ENCODE measurements at regions not wholly inside any gene's neighbourhood (a gene's known extent, or its start where the extent isn't known, plus 50 kb on each side); places are given as distances from the start of the nearest gene placed in this dataset.

DNA sequence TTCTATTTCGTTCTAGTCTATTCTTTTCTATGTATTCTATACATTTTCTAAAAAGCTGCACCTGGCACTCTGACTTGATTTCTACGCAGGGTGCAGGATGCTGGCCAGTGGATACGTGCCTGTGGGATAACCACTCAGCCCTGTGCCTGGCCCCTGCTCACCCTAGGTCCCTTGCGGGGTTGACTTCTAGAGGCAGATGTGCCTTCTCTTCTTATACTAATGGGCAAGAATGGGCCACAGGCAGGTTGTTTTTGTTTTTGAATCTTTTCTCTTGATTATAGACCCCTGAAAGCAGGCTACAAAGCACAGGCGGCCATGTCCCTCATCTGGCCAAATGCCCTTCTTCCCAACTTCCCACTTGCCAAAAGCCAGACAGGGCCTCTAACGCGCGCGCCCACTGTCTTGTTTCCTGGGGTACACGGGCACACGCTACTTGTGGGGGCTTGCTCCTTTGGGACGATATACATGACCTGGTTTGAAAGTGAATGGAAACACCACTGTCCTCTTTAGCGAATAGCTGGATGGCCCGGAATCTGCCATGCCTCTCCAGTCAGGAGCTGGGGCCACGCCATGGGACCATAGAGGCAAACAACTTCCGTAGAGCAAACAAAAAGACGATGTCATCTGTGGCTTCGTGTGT lies 162.7 kb upstream of the IRX2 start:
- Histone ChIP-seq H3K4me1 (no peaks in the 10 kb centered on the region), H3K36me3 (no peaks in the 10 kb centered on the region), H3K9me3 (no peaks in the 10 kb centered on the region), H3K27ac (no peak overlapping the region), H3K4me3 (replicated peaks in 1 of 3) (no peak overlapping the region), H3K27me3 (no peaks in the 10 kb centered on the region)
- intact Hi-C loops (cut with DNase I), result no loop called here
- TF ChIP-seq POLR2A (IDR thresholded peaks at IDR 0.05) (no peak), CTCF (IDR thresholded peaks at IDR 0.05) (no peak)
- 86 to 87% methylated on average over 18 of the region's 18 CpGs for WGBS, 2 donors
- no peak for DNase-seq

DNA sequence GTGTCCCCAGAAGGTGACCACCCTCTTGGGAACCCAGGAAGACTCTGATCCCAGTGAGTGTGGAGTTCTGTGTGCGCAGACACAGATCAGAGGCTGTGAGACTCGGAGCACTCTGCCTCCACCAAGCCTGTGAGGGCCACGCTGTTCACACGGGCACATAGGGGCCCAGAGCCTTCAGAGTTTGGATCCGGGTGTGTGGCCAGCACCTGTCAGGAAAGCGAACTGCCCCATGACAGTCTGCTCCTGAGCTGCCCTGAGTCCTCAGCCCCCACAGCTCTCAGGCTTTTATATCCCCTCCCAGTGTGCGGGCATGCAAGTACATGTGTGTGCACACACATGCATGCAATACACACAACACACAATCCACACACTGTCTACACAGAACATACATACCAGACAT lies 161.8 kb upstream of the IRX2 start:
- Histone ChIP-seq H3K9me3 (no peaks in the 10 kb centered on the region), H3K27me3 (no peaks in the 10 kb centered on the region), H3K27ac (no peak overlapping the region), H3K36me3 (no peaks in the 10 kb centered on the region), H3K4me3 (replicated peaks in 1 of 3) (no peak overlapping the region), H3K4me1 (no peaks in the 10 kb centered on the region)
- intact Hi-C loops (cut with DNase I), result no loop called here
- no peak for TF ChIP-seq CTCF (IDR thresholded peaks at IDR 0.05)
- TF ChIP-seq POLR2A (IDR thresholded peaks at IDR 0.05), result no peak
- 90 to 96% methylated on average over 7 of the region's 7 CpGs for WGBS, 2 donors
- no peak for DNase-seq

GRCh38 chr5:2912741-2913140 lies 161.3 kb upstream of the IRX2 start:
- TF ChIP-seq CTCF (IDR thresholded peaks at IDR 0.05) (no peak), POLR2A (IDR thresholded peaks at IDR 0.05) (no peak)
- Histone ChIP-seq H3K36me3 (no peaks in the 10 kb centered on the region), H3K9me3 (no peaks in the 10 kb centered on the region), H3K27ac (no peak overlapping the region), H3K27me3 (no peaks in the 10 kb centered on the region), H3K4me1 (no peaks in the 10 kb centered on the region), H3K4me3 (replicated peaks in 1 of 3) (no peak overlapping the region)
- intact Hi-C loops (cut with DNase I), result no loop called here
- 90 to 91% methylated on average over 13 of the region's 13 CpGs for WGBS, 2 donors
- no peak for DNase-seq

DNA sequence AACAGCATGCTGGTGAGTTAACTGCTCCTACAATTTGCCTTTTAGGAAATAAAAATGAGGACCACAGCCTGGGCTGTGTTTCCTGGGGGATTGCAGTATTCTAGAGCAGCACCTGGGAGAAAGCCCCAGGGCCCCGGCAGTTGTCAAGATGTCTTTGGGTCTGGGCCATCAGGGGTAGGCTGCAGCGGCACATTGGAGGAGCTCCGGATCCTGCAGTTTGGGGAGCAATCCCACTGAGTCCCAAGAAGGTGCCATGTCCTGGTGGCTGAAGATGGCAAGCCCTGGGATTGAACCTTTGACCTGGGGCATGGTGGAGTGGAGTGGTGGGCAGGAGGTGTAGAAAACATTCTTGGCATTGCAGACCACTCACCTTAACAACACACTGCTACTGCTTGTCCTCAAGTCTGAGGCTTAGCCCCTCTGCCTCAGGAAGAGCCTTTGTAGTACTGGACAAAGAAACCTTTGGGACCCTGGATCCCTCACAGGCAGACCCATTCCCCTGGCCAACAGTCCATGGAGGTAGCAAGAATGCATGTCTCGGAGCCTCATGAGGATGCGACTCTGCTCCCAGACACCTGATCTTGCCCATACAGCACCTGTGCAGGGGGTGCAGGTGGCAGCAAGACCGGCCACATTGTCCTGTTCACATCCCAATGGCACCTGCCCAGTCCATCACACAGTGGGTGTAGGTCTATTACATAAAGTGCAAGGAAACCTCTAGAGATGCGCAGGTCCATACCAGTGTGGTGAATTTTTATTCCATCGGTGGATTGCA lies 159.1 kb upstream of the IRX2 start:
- Histone ChIP-seq H3K4me1 (no peaks in the 10 kb centered on the region), H3K9me3 (no peaks in the 10 kb centered on the region), H3K27me3 (no peaks in the 10 kb centered on the region), H3K36me3 (no peaks in the 10 kb centered on the region), H3K27ac (no peak overlapping the region), H3K4me3 (replicated peaks in 1 of 3) (no peak overlapping the region)
- no peak for DNase-seq
- 94 to 98% methylated on average over 5 to 8 of the region's 8 CpGs for WGBS, 2 donors
- TF ChIP-seq CTCF (IDR thresholded peaks at IDR 0.05), result no peak
- TF ChIP-seq POLR2A (IDR thresholded peaks at IDR 0.05), result no peak
- intact Hi-C loops (cut with DNase I), result no loop called here

DNA sequence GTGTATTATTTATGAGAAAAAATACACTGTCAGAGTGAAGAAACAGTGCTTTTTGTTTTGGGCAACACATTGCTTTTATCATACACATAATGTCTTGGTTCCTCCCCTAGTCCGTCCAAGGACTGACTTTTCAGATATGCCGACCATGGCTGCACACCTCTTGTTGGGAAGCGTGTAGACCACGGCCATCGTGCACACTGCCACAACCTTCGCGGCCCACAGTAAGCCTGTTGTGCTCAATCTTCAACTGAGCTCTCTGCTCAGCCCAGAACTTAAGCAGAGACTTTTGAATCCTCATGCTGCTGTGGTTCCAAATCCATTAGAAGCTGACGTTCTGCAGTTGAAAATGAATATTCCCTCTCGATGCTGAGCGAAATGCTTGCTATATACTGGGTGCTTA lies 157.6 kb upstream of the IRX2 start:
- WGBS, 2 donors, result 86 to 89% methylated on average over 10 of the region's 10 CpGs
- H3K36me3 ChIP-seq, result no peaks in the 10 kb centered on the region
- intact Hi-C loops (cut with DNase I), result no loop called here
- H3K27ac ChIP-seq, result no peak overlapping the region
- TF ChIP-seq POLR2A (IDR thresholded peaks at IDR 0.05) (no peak), CTCF (IDR thresholded peaks at IDR 0.05) (no peak)
- no peaks in the 10 kb centered on the region for H3K4me1 ChIP-seq
- H3K9me3 ChIP-seq, result no peaks in the 10 kb centered on the region
- H3K4me3 ChIP-seq (replicated peaks in 1 of 3), result no peak overlapping the region
- DNase-seq, result no peak
- H3K27me3 ChIP-seq, result no peaks in the 10 kb centered on the region

Data from thyroid gland (tissue), 4 donors.